Osteoblast (primary cell): ENCODE measurements at regions not wholly inside any gene's neighbourhood (a gene's known extent, or its start where the extent isn't known, plus 50 kb on each side); places are given as distances from the start of the nearest gene placed in this dataset.

Source experiments
- DNase-seq: peaks from one replicate; pipeline ENCODE4 v3.0.0; 2011; ENCODE audit warnings: low spot score, mixed read lengths; ENCODE audit not compliant: insufficient read length; ENCODE audit errors: missing footprints
- H2AFZ ChIP-seq: 2 replicates; pipeline ENCODE4 v1.6.0; 2011; ENCODE audit warnings: mild to moderate bottlenecking, low read length
- H3K27ac ChIP-seq: 2 replicates; pipeline ENCODE4 v1.5.1; 2011; ENCODE audit warnings: mild to moderate bottlenecking, low read depth, low read length, moderate library complexity
- H3K27me3 ChIP-seq: 2 replicates; pipeline ENCODE4 v1.6.0; 2012; ENCODE audit warnings: mild to moderate bottlenecking, control low read depth, inconsistent platforms, low read length, moderate library complexity; ENCODE audit not compliant: insufficient read depth
- H3K36me3 ChIP-seq: 2 replicates; pipeline ENCODE4 v1.5.1; 2011; ENCODE audit warnings: mild to moderate bottlenecking, low read length, control low read depth, moderate library complexity; ENCODE audit not compliant: insufficient read depth
- H3K4me1 ChIP-seq: 2 replicates; pipeline ENCODE4 v1.5.1; 2011; ENCODE audit warnings: mild to moderate bottlenecking, low read length, control low read depth, moderate library complexity; ENCODE audit not compliant: insufficient read depth
- H3K4me2 ChIP-seq: 2 replicates; pipeline ENCODE4 v1.6.0; 2011; ENCODE audit warnings: mild to moderate bottlenecking, low read length; ENCODE audit not compliant: insufficient read depth
- H3K4me3 ChIP-seq: fragments of 200-600 bp; sonication (generic); 3 replicates; pipeline ENCODE4 v1.5.1; 2012; ENCODE audit warnings: mild to moderate bottlenecking, low read length, inconsistent platforms; ENCODE audit not compliant: insufficient read depth
- H3K79me2 ChIP-seq: 2 replicates; pipeline ENCODE4 v1.6.0; 2012; ENCODE audit warnings: mild to moderate bottlenecking, low read length, control low read depth, inconsistent platforms; ENCODE audit not compliant: insufficient read depth
- H3K9me3 ChIP-seq: 2 replicates; pipeline ENCODE4 v1.5.1; 2011; ENCODE audit warnings: low read depth, low read length, control low read depth
- H4K20me1 ChIP-seq: 2 replicates; pipeline ENCODE4 v1.6.0; 2012; ENCODE audit warnings: mild to moderate bottlenecking, low read length, control low read depth; ENCODE audit not compliant: insufficient read depth
- TF ChIP-seq, protein P1 (sequence below): IDR thresholded peaks from 2 replicates; pipeline ENCODE4 v1.5.1; 2011; ENCODE audit warnings: mild to moderate bottlenecking, low read depth, low read length, moderate library complexity; ENCODE audit errors: extremely low read depth

DNA sequence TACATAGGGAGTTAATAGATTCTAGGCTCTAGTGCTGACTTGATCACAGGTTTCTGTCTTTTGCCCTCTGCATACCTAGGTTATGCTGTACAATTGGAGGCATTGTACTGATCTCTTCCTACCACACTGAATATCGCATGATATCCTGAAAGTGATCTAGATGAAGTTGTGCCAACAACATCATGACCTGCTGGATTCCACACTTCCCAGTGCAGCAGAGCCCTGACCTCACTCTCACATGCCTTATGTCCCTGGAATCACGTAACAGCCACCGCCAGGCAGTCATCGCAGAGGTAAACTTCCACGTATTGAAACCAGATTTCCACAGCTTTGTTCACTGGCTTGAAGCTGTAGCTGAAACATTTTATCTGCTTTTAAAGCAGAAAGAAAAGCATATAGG, 214.0 kb downstream of the ANKRD30B start:
- H2AFZ ChIP-seq: no peak overlapping the region
- DNase-seq: no peak
- no peaks in the 10 kb centered on the region for H3K9me3 ChIP-seq
- no peak overlapping the region for H3K27ac ChIP-seq
- peaks cover 9% of the 10 kb centered on the region for H3K79me2 ChIP-seq
- H3K4me2 ChIP-seq: no peak overlapping the region
- H3K4me3 ChIP-seq: no peak overlapping the region
- H3K27me3 ChIP-seq: no peaks in the 10 kb centered on the region
- no peaks in the 10 kb centered on the region for H4K20me1 ChIP-seq
- H3K36me3 ChIP-seq: no peaks in the 10 kb centered on the region
- TF ChIP-seq, protein P1, sequence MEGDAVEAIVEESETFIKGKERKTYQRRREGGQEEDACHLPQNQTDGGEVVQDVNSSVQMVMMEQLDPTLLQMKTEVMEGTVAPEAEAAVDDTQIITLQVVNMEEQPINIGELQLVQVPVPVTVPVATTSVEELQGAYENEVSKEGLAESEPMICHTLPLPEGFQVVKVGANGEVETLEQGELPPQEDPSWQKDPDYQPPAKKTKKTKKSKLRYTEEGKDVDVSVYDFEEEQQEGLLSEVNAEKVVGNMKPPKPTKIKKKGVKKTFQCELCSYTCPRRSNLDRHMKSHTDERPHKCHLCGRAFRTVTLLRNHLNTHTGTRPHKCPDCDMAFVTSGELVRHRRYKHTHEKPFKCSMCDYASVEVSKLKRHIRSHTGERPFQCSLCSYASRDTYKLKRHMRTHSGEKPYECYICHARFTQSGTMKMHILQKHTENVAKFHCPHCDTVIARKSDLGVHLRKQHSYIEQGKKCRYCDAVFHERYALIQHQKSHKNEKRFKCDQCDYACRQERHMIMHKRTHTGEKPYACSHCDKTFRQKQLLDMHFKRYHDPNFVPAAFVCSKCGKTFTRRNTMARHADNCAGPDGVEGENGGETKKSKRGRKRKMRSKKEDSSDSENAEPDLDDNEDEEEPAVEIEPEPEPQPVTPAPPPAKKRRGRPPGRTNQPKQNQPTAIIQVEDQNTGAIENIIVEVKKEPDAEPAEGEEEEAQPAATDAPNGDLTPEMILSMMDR: no peak
- H3K4me1 ChIP-seq: peaks cover 7% of the 10 kb centered on the region

DNA sequence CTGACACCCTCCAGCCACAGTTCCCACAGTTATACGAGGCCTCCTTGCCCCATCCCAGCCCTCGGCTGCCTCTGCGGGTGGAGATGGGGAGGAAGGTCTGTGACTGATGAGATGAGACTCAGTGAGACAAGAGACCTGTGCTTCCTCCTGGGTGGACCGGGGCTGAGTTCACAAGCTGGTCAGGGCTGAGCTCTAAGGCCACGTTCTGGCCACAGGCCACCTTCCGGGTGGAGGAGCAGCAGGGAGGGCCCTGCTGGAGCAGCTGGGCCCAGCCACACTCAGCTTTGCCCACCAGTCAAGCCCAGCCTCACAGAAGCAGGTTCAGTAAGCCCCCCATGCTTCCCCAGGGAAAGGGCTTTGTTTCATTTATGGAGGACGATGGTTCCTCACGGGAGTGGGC, 214.7 kb downstream of the ANKRD30B start:
- H3K36me3 ChIP-seq: no peaks in the 10 kb centered on the region
- peaks cover 15% of the 10 kb centered on the region for H3K79me2 ChIP-seq
- no peak overlapping the region for H3K4me3 ChIP-seq
- DNase-seq: no peak
- H3K9me3 ChIP-seq: no peaks in the 10 kb centered on the region
- TF ChIP-seq, protein P1: no peak
- no peak overlapping the region for H3K4me2 ChIP-seq
- no peaks in the 10 kb centered on the region for H4K20me1 ChIP-seq
- H3K27me3 ChIP-seq: no peaks in the 10 kb centered on the region
- H2AFZ ChIP-seq: no peak overlapping the region
- peaks cover 7% of the 10 kb centered on the region for H3K4me1 ChIP-seq
- no peak overlapping the region for H3K27ac ChIP-seq

DNA sequence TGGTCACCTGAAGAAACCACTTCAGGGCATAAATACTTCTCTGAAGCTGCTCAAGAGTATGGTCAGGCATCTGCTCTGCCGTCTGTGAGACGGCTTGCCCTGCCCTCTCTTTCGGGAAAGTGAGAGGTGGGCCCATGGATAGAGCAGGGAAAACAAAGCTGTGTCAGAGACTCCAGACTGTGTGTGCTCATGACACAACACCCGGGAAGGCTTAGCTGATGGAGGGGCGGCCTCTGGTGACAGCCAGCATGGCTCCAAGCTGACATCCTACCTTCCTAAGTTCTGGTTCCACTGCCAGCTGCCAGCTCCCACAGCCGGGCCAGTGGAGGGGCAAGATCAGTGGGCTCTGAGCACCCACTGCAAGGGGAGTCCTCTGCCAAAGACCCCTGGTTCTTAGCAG, 215.3 kb downstream of the ANKRD30B start:
- Histone ChIP-seq H3K4me2 (no peak overlapping the region), H3K4me3 (no peak overlapping the region), H4K20me1 (no peaks in the 10 kb centered on the region), H3K79me2 (peaks cover 20% of the 10 kb centered on the region), H3K27me3 (no peaks in the 10 kb centered on the region), H3K27ac (no peak overlapping the region), H3K4me1 (peaks cover 7% of the 10 kb centered on the region), H3K36me3 (no peaks in the 10 kb centered on the region), H2AFZ (no peak overlapping the region), H3K9me3 (no peaks in the 10 kb centered on the region)
- no peak for DNase-seq
- TF ChIP-seq, protein P1: no peak

DNA sequence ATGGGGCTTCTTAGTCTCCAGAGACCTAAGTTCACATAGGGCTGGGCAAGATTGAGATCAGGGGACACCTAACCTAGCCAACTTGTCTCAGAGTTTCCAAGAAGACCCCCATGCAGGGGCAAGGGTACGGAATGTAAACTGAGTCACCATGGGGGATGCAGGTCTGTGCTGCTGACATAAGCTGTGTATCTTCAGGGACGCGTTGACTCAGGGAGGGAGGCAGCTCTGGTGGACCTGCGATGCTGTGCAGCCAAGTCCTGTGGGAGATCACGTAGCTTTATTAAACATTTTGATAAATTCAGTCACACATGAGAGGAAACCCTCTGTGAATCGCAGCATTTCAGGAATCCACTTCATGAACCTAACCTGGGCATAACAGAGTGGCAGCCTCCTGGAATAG, 216.0 kb downstream of the ANKRD30B start:
- Histone ChIP-seq H3K27me3 (no peaks in the 10 kb centered on the region), H3K79me2 (peaks cover 27% of the 10 kb centered on the region), H3K9me3 (no peaks in the 10 kb centered on the region), H4K20me1 (no peaks in the 10 kb centered on the region), H3K4me1 (peaks cover 10% of the 10 kb centered on the region), H3K27ac (no peak overlapping the region), H3K36me3 (no peaks in the 10 kb centered on the region), H3K4me3 (no peak overlapping the region), H2AFZ (no peak overlapping the region), H3K4me2 (no peak overlapping the region)
- TF ChIP-seq, protein P1: no peak
- no peak for DNase-seq
